ENCODE measurements at regions not wholly inside any gene's neighbourhood (a gene's known extent, or its start where the extent isn't known, plus 50 kb on each side); places are given as distances from the start of the nearest gene placed in this dataset.

GRCh38 chr6:135105710-135106109 lies 51.1 kb upstream of the HBS1L start:
- POLR2A ChIA-PET (ENCODE audit: low non-redundant PET), result no interaction called here
- peaks cover 4% of the 10 kb centered on the region for H3K4me1 ChIP-seq (ENCODE audit: insufficient read depth, low read length, poor library complexity, severe bottlenecking)
- no peak for TF ChIP-seq EZH2 (IDR thresholded peaks at IDR 0.05; ENCODE audit: borderline replicate concordance, low read depth, low read length, poor library complexity, severe bottlenecking)
- no peak for TF ChIP-seq CTCF (conservative IDR thresholded peaks at IDR 0.05; ENCODE audit: low read depth, low read length)
- no TSS peak for BruUV-seq (replicated peaks)
- intact Hi-C loops (cut with micrococcal nuclease; ENCODE audit: unreplicated experiment), result no loop called here
- H3K27ac ChIP-seq (ENCODE audit: low read depth, low read length, poor library complexity, severe bottlenecking), result no peak overlapping the region
- H3K9me3 ChIP-seq (ENCODE audit: low read depth, low read length, poor library complexity, severe bottlenecking), result no peaks in the 10 kb centered on the region
- no peak for DNase-seq (ENCODE audit: low spot score)
- CTCF ChIA-PET, result no interaction called here
- H3K4me3 ChIP-seq (ENCODE audit: low read depth, low read length, poor library complexity, severe bottlenecking), result no peak overlapping the region
- no peaks in the 10 kb centered on the region for H3K27me3 ChIP-seq (replicated peaks; ENCODE audit: insufficient read depth, low read depth, low read length, poor library complexity)
- no peaks in the 10 kb centered on the region for H3K36me3 ChIP-seq (ENCODE audit: insufficient read depth, low read length, poor library complexity, severe bottlenecking)

GRCh38 chr6:135105299-135105698 lies 50.7 kb upstream of the HBS1L start:
- BruUV-seq (replicated peaks), result no TSS peak
- intact Hi-C loops (cut with micrococcal nuclease; ENCODE audit: unreplicated experiment), result no loop called here
- CTCF ChIA-PET, result no interaction called here

More at GRCh38 chr6:135105299-135105698, 50.7 kb upstream of the HBS1L start:
- POLR2A ChIA-PET (ENCODE audit: low non-redundant PET), result no interaction called here
- Histone ChIP-seq H3K27me3 (replicated peaks; ENCODE audit: insufficient read depth, low read depth, low read length, poor library complexity) (no peaks in the 10 kb centered on the region), H3K4me3 (ENCODE audit: low read depth, low read length, poor library complexity, severe bottlenecking) (no peak overlapping the region), H3K9me3 (ENCODE audit: low read depth, low read length, poor library complexity, severe bottlenecking) (no peaks in the 10 kb centered on the region), H3K27ac (ENCODE audit: low read depth, low read length, poor library complexity, severe bottlenecking) (no peak overlapping the region), H3K36me3 (ENCODE audit: insufficient read depth, low read length, poor library complexity, severe bottlenecking) (no peaks in the 10 kb centered on the region), H3K4me1 (ENCODE audit: insufficient read depth, low read length, poor library complexity, severe bottlenecking) (peaks cover 4% of the 10 kb centered on the region)
- DNase-seq (ENCODE audit: low spot score), result no peak
- TF ChIP-seq CTCF (conservative IDR thresholded peaks at IDR 0.05; ENCODE audit: low read depth, low read length) (no peak), EZH2 (IDR thresholded peaks at IDR 0.05; ENCODE audit: borderline replicate concordance, low read depth, low read length, poor library complexity, severe bottlenecking) (no peak)

Measured in A673 (cell line).